Liver (tissue), 8 donors: ENCODE measurements at regions not wholly inside any gene's neighbourhood (a gene's known extent, or its start where the extent isn't known, plus 50 kb on each side); places are given as distances from the start of the nearest gene placed in this dataset.

ENCODE experiments used
- DNase-seq: peaks from one replicate; pipeline ENCODE4 v3.0.0-alpha.2; 2017; ENCODE audit warnings: low spot score
- H3K27ac ChIP-seq, 2 donors: one replicate each; pipeline ENCODE4 v1.7.0; 2013; ENCODE audit warnings: inconsistent platforms in 2 of 2, low read length in 2 of 2, control low read depth in 1 of 2, low read depth in 1 of 2, mild to moderate bottlenecking in 1 of 2
- H3K27me3 ChIP-seq, 4 donors: one replicate each; pipeline versions ENCODE4 v1.6.1 to v1.7.0; 2013; ENCODE audit warnings: low read length in 3 of 4, inconsistent platforms in 1 of 4, mild to moderate bottlenecking in 1 of 4, moderate library complexity in 1 of 4; ENCODE audit not compliant: control insufficient read depth in 4 of 4, insufficient read depth in 4 of 4
- H3K36me3 ChIP-seq, 4 donors: one replicate each; pipeline versions ENCODE4 v1.6.1 to v1.7.0; 2013; ENCODE audit warnings: low read length in 3 of 4, mild to moderate bottlenecking in 3 of 4, low read depth in 1 of 4, moderate library complexity in 1 of 4; ENCODE audit not compliant: control insufficient read depth in 4 of 4, insufficient read depth in 3 of 4
- H3K4me1 ChIP-seq, 4 donors: one replicate each; pipeline versions ENCODE4 v1.6.1 to v1.7.0; 2013; ENCODE audit warnings: low read length in 3 of 4, mild to moderate bottlenecking in 3 of 4, moderate library complexity in 1 of 4; ENCODE audit not compliant: control insufficient read depth in 4 of 4, insufficient read depth in 4 of 4
- H3K4me3 ChIP-seq, 3 donors: one replicate each; pipeline versions ENCODE4 v1.6.1 to v1.7.0; 2013; ENCODE audit warnings: low read length in 3 of 3, control low read depth in 1 of 3, low read depth in 1 of 3, mild to moderate bottlenecking in 1 of 3
- H3K9ac ChIP-seq, 2 donors: one replicate each; pipeline ENCODE4 v1.7.0; 2013; ENCODE audit warnings: low read length in 2 of 2, mild to moderate bottlenecking in 2 of 2, moderate library complexity in 2 of 2, control low read depth in 1 of 2, low read depth in 1 of 2
- H3K9me3 ChIP-seq, 4 donors: one replicate each; pipeline versions ENCODE4 v1.6.1 to v1.7.0; 2013; ENCODE audit warnings: low read length in 3 of 4; ENCODE audit not compliant: control insufficient read depth in 4 of 4
- CTCF ChIP-seq: fragments of 150-350 bp; IDR thresholded peaks from 2 replicates; pipeline ENCODE4 v1.5.1; 2017; ENCODE audit warnings: improper control_type of control experiment, low read depth, low read length; ENCODE audit not compliant: missing input control
- EGR1 ChIP-seq, 2 donors: IDR thresholded peaks; 2 replicates each; pipeline ENCODE4 v1.6.1; 2016 to 2018; ENCODE audit warnings: antibody characterized with exemption in 2 of 2, low read depth in 2 of 2
- FOXA1 ChIP-seq: IDR thresholded peaks from 2 replicates; pipeline ENCODE4 v1.6.1; 2016; ENCODE audit warnings: antibody characterized with exemption
- GABPA ChIP-seq, 2 donors: IDR thresholded peaks in 1 of 2; conservative IDR thresholded peaks in 1 of 2; 2 replicates each; pipeline ENCODE4 v1.6.1; 2016; ENCODE audit warnings: antibody characterized with exemption in 2 of 2, mild to moderate bottlenecking in 1 of 2, moderate library complexity in 1 of 2
- HNF4A ChIP-seq, 2 donors: conservative IDR thresholded peaks; 2 replicates each; pipeline ENCODE4 v1.6.1; 2016; ENCODE audit warnings: antibody characterized with exemption in 2 of 2, mild to moderate bottlenecking in 2 of 2
- HNF4G ChIP-seq: IDR thresholded peaks from 2 replicates; pipeline ENCODE4 v1.6.1; 2016; ENCODE audit warnings: antibody characterized with exemption
- JUND ChIP-seq, 2 donors: IDR thresholded peaks; 2 replicates each; pipeline ENCODE4 v1.6.1; 2016; ENCODE audit warnings: antibody characterized with exemption in 2 of 2
- MAX ChIP-seq: IDR thresholded peaks from 2 replicates; pipeline ENCODE4 v1.6.1; 2016; ENCODE audit warnings: antibody characterized with exemption
- NR2F2 ChIP-seq: IDR thresholded peaks from 2 replicates; pipeline ENCODE4 v1.6.1; 2016; ENCODE audit warnings: antibody characterized with exemption
- REST ChIP-seq: IDR thresholded peaks from 2 replicates; pipeline ENCODE4 v1.6.1; 2016; ENCODE audit warnings: antibody characterized with exemption, mild to moderate bottlenecking
- RXRA ChIP-seq, 2 donors: IDR thresholded peaks; 2 replicates each; pipeline ENCODE4 v1.6.1; 2017 to 2018; ENCODE audit warnings: antibody characterized with exemption in 2 of 2, mild to moderate bottlenecking in 1 of 2
- SP1 ChIP-seq: IDR thresholded peaks from 2 replicates; pipeline ENCODE4 v1.6.1; 2018; ENCODE audit warnings: antibody characterized with exemption, mild to moderate bottlenecking
- ZBTB33 ChIP-seq: IDR thresholded peaks from 2 replicates; pipeline ENCODE4 v1.6.1; 2016; ENCODE audit warnings: antibody characterized with exemption
- WGBS: extraction: QIAGEN DNeasy Blood & Tissue Kit; methylation state at CpG from one replicate; pipeline ENCODE4 v1.1.7; 2013; 5-methylcytosine and 5-hydroxymethylcytosine counted together
- donor health status: healthy.
- donor health status: healthy.
- donor health status: healthy.
- donor health status: healthy.
- donor health status: healthy.

GRCh38 chr13:109665781-109666249, 120.6 kb downstream of the IRS2 start:
- 93% methylated on average over 15 of the region's 15 CpGs for WGBS

More at GRCh38 chr13:109665781-109666249, 120.6 kb downstream of the IRS2 start:
- no peak overlapping the region for H3K4me3 ChIP-seq
- H3K27ac ChIP-seq = no peak overlapping the region
- H3K4me1 ChIP-seq = no peaks in the 10 kb centered on the region
- H3K36me3 ChIP-seq = no peaks in the 10 kb centered on the region
- no peaks in the 10 kb centered on the region for H3K9me3 ChIP-seq
- DNase-seq = no peak
- no peaks in the 10 kb centered on the region for H3K27me3 ChIP-seq
- no peak overlapping the region for H3K9ac ChIP-seq
- TF ChIP-seq HNF4A (conservative IDR thresholded peaks at IDR 0.05) (no peak), ZBTB33 (no peak), HNF4G (no peak), EGR1 (IDR thresholded peaks at IDR 0.05; ENCODE audit: low read depth in 2 of 2) (no peak), RXRA (IDR thresholded peaks at IDR 0.05) (no peak), NR2F2 (no peak), JUND (IDR thresholded peaks at IDR 0.05) (no peak), FOXA1 (no peak), MAX (no peak), CTCF (no peak), REST (no peak), SP1 (no peak), GABPA (IDR thresholded peaks at IDR 0.05 in 1 of 2, conservative IDR thresholded peaks at IDR 0.05 in 1 of 2) (no peak)
